ENCODE measurements at regions not wholly inside any gene's neighbourhood (a gene's known extent, or its start where the extent isn't known, plus 50 kb on each side); places are given as distances from the start of the nearest gene placed in this dataset.
"Not testable (repeated sequence)": the region's sequence is repeated elsewhere in the genome, so short reads cannot be mapped to it uniquely, and the experiment has no call there.

GRCh38 chr4:116664198-116664597 lies 421.2 kb downstream of the TRAM1L1 start:
- DNase-seq (ENCODE audit: low read depth), result no peak

DNA sequence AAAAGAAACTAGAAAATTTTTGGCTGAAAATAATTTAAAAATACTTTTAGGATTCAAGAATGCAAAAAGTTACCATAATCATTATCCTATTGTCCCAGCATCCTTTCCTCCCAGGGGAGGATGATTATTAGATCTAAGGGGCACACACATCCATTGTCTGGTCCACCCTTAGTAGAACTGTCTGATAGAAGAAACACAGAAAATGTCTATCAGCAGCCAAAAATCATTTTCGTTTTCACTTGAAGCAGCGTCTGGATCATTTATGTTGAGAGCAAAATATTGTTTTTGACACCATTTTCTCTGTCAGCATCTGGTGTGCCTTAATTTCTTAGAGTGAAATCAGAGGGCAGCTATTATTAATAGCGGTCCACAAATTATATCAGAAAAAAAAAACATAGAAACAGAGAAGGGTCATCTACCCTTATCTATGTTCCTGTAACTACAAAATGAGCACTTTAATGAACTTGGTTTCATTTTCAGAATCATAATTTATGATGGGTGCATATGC lies 446.3 kb downstream of the TRAM1L1 start:
- no peak for DNase-seq (ENCODE audit: low read depth)

GRCh38 chr4:116638592-116638991 lies 446.8 kb downstream of the TRAM1L1 start:
- DNase-seq (ENCODE audit: low read depth), result no peak

- no peak for DNase-seq (ENCODE audit: low read depth)
Measured at GRCh38 chr4:116636917-116637316, 448.5 kb downstream of the TRAM1L1 start.

DNA sequence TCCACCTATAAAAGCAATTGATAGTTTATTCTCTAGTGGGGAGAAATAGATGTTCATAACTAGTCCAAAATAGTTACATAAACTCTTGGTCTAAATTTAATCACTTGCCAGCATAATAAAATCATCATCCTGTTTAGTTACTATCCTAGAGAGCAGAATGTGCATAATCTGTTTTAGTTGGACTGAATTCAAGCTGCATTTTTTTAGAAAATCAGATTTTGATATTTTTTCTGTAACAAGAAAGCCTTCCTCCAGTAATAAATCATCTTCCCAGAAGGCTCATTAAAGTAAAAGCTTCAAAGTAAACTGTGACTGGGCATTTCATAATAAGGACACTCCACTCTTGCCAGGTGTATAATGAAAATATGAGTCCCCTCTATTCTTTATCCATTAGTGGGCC lies 453.1 kb downstream of the TRAM1L1 start:
- no peak for DNase-seq (ENCODE audit: low read depth)

DNA sequence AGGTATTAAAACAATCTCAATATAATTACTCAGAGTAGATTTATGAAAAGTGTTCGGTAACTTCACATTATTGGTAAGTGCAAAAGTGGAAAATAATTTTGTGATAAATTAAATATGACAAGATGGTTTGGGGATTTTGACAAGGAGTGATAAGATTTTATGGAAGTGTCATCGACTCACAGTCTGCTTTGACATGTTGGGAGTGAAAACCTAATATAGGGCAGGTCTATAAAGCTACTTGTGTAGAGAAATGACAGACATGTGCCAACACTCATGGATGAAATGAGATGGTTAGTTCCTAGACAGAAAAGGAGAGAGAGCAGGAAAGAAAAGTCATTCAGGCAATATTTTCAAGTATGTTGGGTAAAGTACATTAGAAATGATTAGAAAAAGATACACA lies 456.8 kb downstream of the TRAM1L1 start:
- no peak for DNase-seq (ENCODE audit: low read depth)

GRCh38 chr4:116627545-116627944 lies 457.8 kb downstream of the TRAM1L1 start:
- no peak for DNase-seq (ENCODE audit: low read depth)

GRCh38 chr4:116619508-116619907 lies 465.9 kb downstream of the TRAM1L1 start:
- DNase-seq (ENCODE audit: low read depth), result not testable (repeated sequence)

DNA sequence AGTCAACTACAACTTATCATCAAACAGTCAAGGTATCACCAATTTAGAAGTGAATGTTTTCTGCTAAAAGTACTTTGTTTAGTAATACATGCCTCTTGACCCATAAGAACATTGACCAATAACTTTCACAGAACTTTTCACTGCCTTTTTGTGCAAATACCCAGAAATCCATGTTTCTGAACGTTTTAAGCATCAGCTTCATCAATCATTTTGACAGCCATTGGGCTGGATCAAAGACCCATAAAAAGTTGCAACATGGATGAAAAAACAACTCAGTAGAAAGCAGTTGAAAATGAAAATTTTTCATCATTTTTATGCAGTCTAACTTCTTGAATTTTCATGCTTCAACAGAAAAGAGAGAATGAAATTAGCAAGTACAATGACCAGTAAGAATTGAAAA lies 466.7 kb downstream of the TRAM1L1 start:
- no peak for DNase-seq (ENCODE audit: low read depth)

DNA sequence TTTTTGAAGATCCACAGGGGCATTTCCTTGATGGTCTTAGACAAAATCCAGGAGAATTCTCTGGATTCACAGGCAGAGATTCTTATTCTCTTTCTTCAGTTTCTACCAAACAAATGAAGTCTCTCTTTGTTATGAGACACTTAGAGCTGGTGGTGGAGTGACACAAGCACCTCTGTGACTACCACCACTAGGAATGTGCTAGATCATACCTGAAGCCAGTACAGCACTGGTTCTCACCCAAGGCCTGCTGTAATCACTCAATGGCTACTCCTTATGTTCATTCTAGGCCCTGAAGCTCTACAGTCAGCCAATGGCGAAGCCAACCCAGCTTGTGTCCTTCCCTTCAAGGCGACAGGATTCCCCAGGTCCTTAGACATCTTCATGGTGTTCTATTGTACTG lies 482.3 kb downstream of the TRAM1L1 start:
- no peak for DNase-seq (ENCODE audit: low read depth)

GRCh38 chr4:116599859-116600258 lies 485.5 kb downstream of the TRAM1L1 start:
- DNase-seq (ENCODE audit: low read depth), result no peak

DNA sequence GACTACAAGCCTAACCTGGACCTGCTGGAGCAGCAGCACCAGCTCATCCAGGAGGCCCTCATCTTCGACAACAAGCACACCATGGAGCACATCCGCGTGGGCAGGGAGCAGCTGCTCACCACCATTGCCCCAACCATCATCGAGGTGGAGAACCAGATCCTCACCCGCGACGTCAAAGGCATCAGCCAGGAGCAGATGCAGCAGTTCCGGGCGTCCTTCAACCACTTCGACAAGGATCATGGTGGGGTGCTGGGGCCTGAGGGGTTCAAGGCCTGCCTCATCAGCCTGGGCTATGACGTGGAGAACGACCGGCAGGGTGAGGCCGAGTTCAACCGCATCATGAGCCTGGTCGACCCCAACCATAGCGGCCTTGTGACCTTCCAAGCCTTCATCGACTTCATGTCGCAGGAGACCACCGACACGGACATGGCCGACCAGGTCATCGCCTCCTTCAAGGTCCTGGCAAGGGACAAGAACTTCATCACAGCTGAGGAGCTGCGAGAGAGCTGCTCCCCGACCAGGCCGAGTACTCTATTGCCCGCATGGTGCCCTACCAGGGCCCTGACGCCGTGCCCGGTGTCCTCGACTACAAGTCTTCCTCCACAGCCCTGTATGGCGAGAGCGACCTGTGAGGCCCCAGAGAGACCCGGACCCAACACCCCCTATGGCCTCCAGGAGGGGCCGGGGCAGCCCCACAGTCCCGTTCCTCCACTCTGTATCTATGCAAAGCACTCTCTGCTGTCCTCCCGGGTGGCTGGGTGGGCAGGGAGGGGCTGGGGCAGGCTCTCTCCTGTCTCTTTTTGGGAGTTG lies 486.2 kb downstream of the TRAM1L1 start:
- no peak for DNase-seq (ENCODE audit: low read depth)

GRCh38 chr4:116598155-116598979 lies 487.0 kb downstream of the TRAM1L1 start:
- DNase-seq (ENCODE audit: low read depth), result no peak

GRCh38 chr4:116590648-116591047 lies 494.7 kb downstream of the TRAM1L1 start:
- no peak for DNase-seq (ENCODE audit: low read depth)

- DNase-seq (ENCODE audit: low read depth), result no peak
Measured at GRCh38 chr4:116588783-116589182, 496.6 kb downstream of the TRAM1L1 start.

- no peak for DNase-seq (ENCODE audit: low read depth)
Measured at GRCh38 chr4:116585246-116585645, 500.1 kb downstream of the TRAM1L1 start.

GRCh38 chr4:116577321-116577720 lies 508.1 kb downstream of the TRAM1L1 start:
- DNase-seq (ENCODE audit: low read depth), result no peak

GRCh38 chr4:116573540-116573939 lies 511.8 kb downstream of the TRAM1L1 start:
- no peak for DNase-seq (ENCODE audit: low read depth)

- DNase-seq (ENCODE audit: low read depth), result no peak
Measured at GRCh38 chr4:116561768-116562167, 523.6 kb downstream of the TRAM1L1 start.

DNA sequence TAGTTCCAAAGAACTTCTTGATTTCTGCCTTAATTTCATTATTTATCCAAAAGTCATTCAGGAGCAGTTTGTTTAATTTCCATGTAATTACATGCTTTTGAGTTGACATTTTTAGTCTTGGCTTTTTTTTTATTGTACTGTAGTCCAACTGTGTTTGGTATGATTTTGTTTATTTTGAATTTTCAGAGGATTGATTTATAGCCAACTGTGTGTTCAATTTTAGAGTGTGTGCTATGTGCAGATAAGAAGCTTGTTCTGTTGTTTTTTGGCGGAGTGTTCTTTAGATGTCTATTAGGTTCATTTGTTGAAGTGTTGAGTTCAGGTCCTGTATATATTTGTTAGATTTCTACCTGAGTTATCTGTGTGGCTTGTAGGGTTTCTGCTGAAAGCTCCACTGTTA lies 533.6 kb downstream of the TRAM1L1 start:
- DNase-seq (ENCODE audit: low read depth), result no peak

DNA sequence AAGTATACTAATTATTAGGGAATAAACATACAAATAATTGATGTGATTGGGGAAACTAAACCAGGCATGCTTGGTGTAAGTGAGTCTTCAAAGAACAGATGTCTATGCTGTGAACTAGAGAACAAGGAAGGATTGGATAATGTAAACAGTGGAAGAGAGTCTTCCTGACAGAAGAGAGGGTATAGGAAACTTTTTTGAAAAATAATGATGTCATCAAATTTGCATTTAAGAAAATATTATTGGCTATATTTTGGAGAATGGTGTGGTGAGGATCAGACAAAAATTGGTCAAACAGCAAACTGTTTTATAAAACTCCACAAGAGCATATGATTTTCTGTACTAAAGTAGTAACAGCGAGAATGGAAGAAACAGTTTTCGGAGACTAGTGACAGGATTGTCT lies 537.7 kb downstream of the TRAM1L1 start:
- no peak for DNase-seq (ENCODE audit: low read depth)

DNA sequence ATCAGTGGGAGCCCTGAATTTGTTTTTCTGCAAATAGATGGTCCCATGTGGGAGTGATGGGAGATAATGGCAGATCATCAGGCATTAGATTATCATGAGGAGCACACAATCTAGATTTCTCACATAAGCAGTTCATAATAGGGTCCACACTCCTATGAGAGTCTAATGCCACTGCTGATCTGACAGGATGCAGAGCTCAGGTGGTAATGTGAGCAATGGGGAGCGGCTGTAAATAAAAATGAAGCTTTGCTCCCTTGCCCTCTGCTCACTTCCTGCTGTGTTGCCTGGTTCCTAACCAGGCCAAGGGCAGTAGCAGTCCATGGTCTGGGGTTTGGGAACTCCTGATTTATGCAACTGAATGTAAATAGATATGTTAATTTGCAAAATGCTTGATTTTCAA lies 538.6 kb downstream of the TRAM1L1 start:
- no peak for DNase-seq (ENCODE audit: low read depth)

- no peak for DNase-seq (ENCODE audit: low read depth)
Measured at GRCh38 chr4:116544946-116545345, 540.4 kb downstream of the TRAM1L1 start.
